ENCODE measurements at regions not wholly inside any gene's neighbourhood (a gene's known extent, or its start where the extent isn't known, plus 50 kb on each side); places are given as distances from the start of the nearest gene placed in this dataset.

GRCh38 chr16:66304961-66305360 lies 61.5 kb upstream of the CDH5 start:
- Histone ChIP-seq H3K9me2 (replicated peaks; ENCODE audit: low read length) (no peaks in the 10 kb centered on the region), H3K36me3 (ENCODE audit: low read depth, low read length) (no peaks in the 10 kb centered on the region), H2AFZ (ENCODE audit: low read length) (no peak overlapping the region), H3K4me2 (ENCODE audit: low read length) (no peak overlapping the region), H3F3A (ENCODE audit: low read length, unreplicated experiment) (no peaks in the 10 kb centered on the region), H3K79me2 (ENCODE audit: low read length) (no peaks in the 10 kb centered on the region), H4K20me1 (ENCODE audit: low read length) (no peaks in the 10 kb centered on the region), H3K27me3 (ENCODE audit: low read length) (no peaks in the 10 kb centered on the region), H3K9me3 (ENCODE audit: low read length) (no peaks in the 10 kb centered on the region), H3K9ac (ENCODE audit: low read length) (no peak overlapping the region), H3K4me3 (ENCODE audit: low read length) (no peak overlapping the region), H3K27ac (ENCODE audit: low read length) (no peak overlapping the region), H3K4me1 (ENCODE audit: insufficient read depth, low read length) (no peaks in the 10 kb centered on the region)
- no TSS peak for BruUV-seq (replicated peaks)
- TF ChIP-seq EZH2phosphoT487 (IDR thresholded peaks at IDR 0.05; ENCODE audit: borderline replicate concordance, low read length) (no peak), CTCF (conservative IDR thresholded peaks at IDR 0.05; ENCODE audit: low read depth, low read length) (no peak), EZH2 (IDR thresholded peaks at IDR 0.05; ENCODE audit: low read length, unreplicated experiment) (no peak)
- intact Hi-C loops (cut with micrococcal nuclease), result no loop called here
- DNase-seq, result no peak
- ATAC-seq, result no peak
- ChIA-PET POLR2A (ENCODE audit: unreplicated experiment) (no interaction called here), CTCF (no interaction called here)

GRCh38 chr16:66304151-66304550 lies 62.3 kb upstream of the CDH5 start:
- Histone ChIP-seq H4K20me1 (ENCODE audit: low read length) (no peaks in the 10 kb centered on the region), H3K4me2 (ENCODE audit: low read length) (no peak overlapping the region)
- CTCF ChIA-PET, result no interaction called here

GRCh38 chr16:66300501-66300900 lies 66.0 kb upstream of the CDH5 start:
- no peak overlapping the region for H3K9ac ChIP-seq (ENCODE audit: low read length)
- ChIA-PET CTCF (no interaction called here), POLR2A (ENCODE audit: unreplicated experiment) (no interaction called here)
- no TSS peak for BruUV-seq (replicated peaks)
- H3K36me3 ChIP-seq (ENCODE audit: low read depth, low read length), result no peaks in the 10 kb centered on the region
- H3K9me3 ChIP-seq (ENCODE audit: low read length), result no peaks in the 10 kb centered on the region
- TF ChIP-seq EZH2phosphoT487 (IDR thresholded peaks at IDR 0.05; ENCODE audit: borderline replicate concordance, low read length) (no peak), EZH2 (IDR thresholded peaks at IDR 0.05; ENCODE audit: low read length, unreplicated experiment) (no peak)
- intact Hi-C loops (cut with micrococcal nuclease), result no loop called here
- H3K4me1 ChIP-seq (ENCODE audit: insufficient read depth, low read length), result no peaks in the 10 kb centered on the region
- no peak overlapping the region for H3K27ac ChIP-seq (ENCODE audit: low read length)
- H3K27me3 ChIP-seq (ENCODE audit: low read length), result no peaks in the 10 kb centered on the region
- no peaks in the 10 kb centered on the region for H3K79me2 ChIP-seq (ENCODE audit: low read length)
- no peak for DNase-seq
- no peaks in the 10 kb centered on the region for H3K9me2 ChIP-seq (replicated peaks; ENCODE audit: low read length)
- no peak overlapping the region for H3K4me3 ChIP-seq (ENCODE audit: low read length)
- no peaks in the 10 kb centered on the region for H4K20me1 ChIP-seq (ENCODE audit: low read length)
- no peak overlapping the region for H2AFZ ChIP-seq (ENCODE audit: low read length)
- H3K4me2 ChIP-seq (ENCODE audit: low read length), result no peak overlapping the region
- no peak for ATAC-seq
- H3F3A ChIP-seq (ENCODE audit: low read length, unreplicated experiment), result no peaks in the 10 kb centered on the region

More at GRCh38 chr16:66304151-66304550, 62.3 kb upstream of the CDH5 start:
- POLR2A ChIA-PET (ENCODE audit: unreplicated experiment), result no interaction called here
- H3K9me2 ChIP-seq (replicated peaks; ENCODE audit: low read length), result no peaks in the 10 kb centered on the region
- H3K36me3 ChIP-seq (ENCODE audit: low read depth, low read length), result no peaks in the 10 kb centered on the region
- H3F3A ChIP-seq (ENCODE audit: low read length, unreplicated experiment), result no peaks in the 10 kb centered on the region
- no peaks in the 10 kb centered on the region for H3K27me3 ChIP-seq (ENCODE audit: low read length)
- no peak overlapping the region for H2AFZ ChIP-seq (ENCODE audit: low read length)
- DNase-seq (no peak), ATAC-seq (no peak)
- BruUV-seq (replicated peaks), result no TSS peak
- no peaks in the 10 kb centered on the region for H3K9me3 ChIP-seq (ENCODE audit: low read length)
- H3K4me3 ChIP-seq (ENCODE audit: low read length), result no peak overlapping the region
- H3K27ac ChIP-seq (ENCODE audit: low read length), result no peak overlapping the region
- intact Hi-C loops (cut with micrococcal nuclease), result no loop called here
- no peaks in the 10 kb centered on the region for H3K4me1 ChIP-seq (ENCODE audit: insufficient read depth, low read length)
- H3K79me2 ChIP-seq (ENCODE audit: low read length), result no peaks in the 10 kb centered on the region
- TF ChIP-seq EZH2 (IDR thresholded peaks at IDR 0.05; ENCODE audit: low read length, unreplicated experiment) (no peak), EZH2phosphoT487 (IDR thresholded peaks at IDR 0.05; ENCODE audit: borderline replicate concordance, low read length) (no peak), CTCF (conservative IDR thresholded peaks at IDR 0.05; ENCODE audit: low read depth, low read length) (no peak)
- no peak overlapping the region for H3K9ac ChIP-seq (ENCODE audit: low read length)
